K562 (cell line): ENCODE measurements at regions not wholly inside any gene's neighbourhood (a gene's known extent, or its start where the extent isn't known, plus 50 kb on each side); places are given as distances from the start of the nearest gene placed in this dataset.

ENCODE experiments used
- ATAC-seq: fragments of 200-7000 bp; cut with Tn5 transposase; 3 replicates; pipeline ENCODE4 v1.9.1; 2020; ENCODE audit warnings: moderate library complexity
- BruUV-seq: library from RNA; stranded (reverse); fragments of 400-500 nt; replicated peaks from 2 replicates; lab custom pipeline; 2021; lab: Mats Ljungman, UMichigan
- CTCF ChIA-PET: fragments of 300-600 bp; formaldehyde crosslinking; extraction: SDS; loops from one replicate; lab custom pipeline; 2021; ENCODE audit warnings: low intra/inter-chr PET ratio; lab: Yijun Ruan, JAX
- POLR2A ChIA-PET: fragments of 300-600, 350-650 bp; sonication (Branson Sonifier 250); formaldehyde crosslinking; extraction: SDS; loops from one replicate; lab custom pipeline; 2021; ENCODE audit warnings: antibody characterized with exemption, inconsistent platforms; lab: Yijun Ruan, JAX
- DNase-seq, 4 experiments: peaks; one replicate each; pipeline versions ENCODE4 v3.0.0 to v3.0.0-alpha.2; 2011 to 2018; ENCODE audit warnings: low spot score in 3 of 4, mixed read lengths in 3 of 4; ENCODE audit errors: extremely low read depth in 1 of 4
- FAIRE-seq: peaks from 2 replicates; lab custom pipeline; 2011; peaks lifted over from hg19 to GRCh38; lab: Jason Lieb, UNC
- H2AFZ ChIP-seq: 2 replicates; pipeline ENCODE4 v1.6.0; 2011; ENCODE audit warnings: low read depth, low read length, control low read depth, inconsistent platforms
- H3K27ac ChIP-seq: fragments of 200-600 bp; 3 replicates; pipeline ENCODE4 v1.8.0; 2011; ENCODE audit warnings: low read depth, mild to moderate bottlenecking, control low read depth, inconsistent platforms, low read length, moderate library complexity, mixed read lengths; ENCODE audit errors: extremely low read depth
- H3K27me3 ChIP-seq, 2 experiments: fragments of 300-600 bp in 1 of 2; 2 replicates in 1 of 2; 3 replicates in 1 of 2; pipeline versions ENCODE4 v1.6.0 to v1.8.0; 2011; ENCODE audit warnings: inconsistent platforms in 2 of 2, low read length in 2 of 2, mild to moderate bottlenecking in 1 of 2, mixed read lengths in 1 of 2, moderate library complexity in 1 of 2; ENCODE audit not compliant: control insufficient read depth in 2 of 2, insufficient read depth in 2 of 2
- H3K36me3 ChIP-seq: fragments of 300-600 bp; 3 replicates; pipeline ENCODE4 v1.8.0; 2011; ENCODE audit warnings: mild to moderate bottlenecking, low read length, inconsistent platforms; ENCODE audit not compliant: control insufficient read depth, insufficient read depth
- H3K4me1 ChIP-seq, 2 experiments: fragments of 200-600 bp in 1 of 2; replicated peaks in 1 of 2; 2 replicates in 1 of 2; 3 replicates in 1 of 2; pipeline versions ENCODE4 v1.5.1 to v1.8.0; 2011; ENCODE audit warnings: inconsistent platforms in 2 of 2, low read length in 2 of 2, mild to moderate bottlenecking in 1 of 2, mixed read lengths in 1 of 2, moderate library complexity in 1 of 2; ENCODE audit not compliant: control insufficient read depth in 2 of 2, insufficient read depth in 2 of 2
- H3K4me2 ChIP-seq: 2 replicates; pipeline ENCODE4 v1.6.1; 2011; ENCODE audit warnings: low read length, control low read depth, inconsistent platforms, mixed read lengths; ENCODE audit not compliant: insufficient read depth
- H3K4me3 ChIP-seq: fragments of 200-600 bp; sonication (generic), shearing (Covaris generic); 2 replicates; pipeline ENCODE4 v1.5.1; 2016; ENCODE audit warnings: control low read depth, inconsistent platforms
- H3K79me2 ChIP-seq: fragments of 200-600 bp; 3 replicates; pipeline ENCODE4 v1.8.0; 2011; ENCODE audit warnings: low read length, inconsistent platforms; ENCODE audit not compliant: control insufficient read depth, insufficient read depth
- H3K9ac ChIP-seq, 2 experiments: 2 replicates each; pipeline versions ENCODE4 v1.6.0 to v1.6.1; 2011; ENCODE audit warnings: low read depth in 2 of 2, low read length in 2 of 2, control low read depth in 1 of 2, inconsistent platforms in 1 of 2, mild to moderate bottlenecking in 1 of 2, mixed read lengths in 1 of 2; ENCODE audit not compliant: insufficient read depth in 1 of 2
- H3K9me1 ChIP-seq: one replicate; pipeline ENCODE4 v1.6.0; 2011; ENCODE audit warnings: inconsistent platforms, mild to moderate bottlenecking, low read length, moderate library complexity; ENCODE audit not compliant: control insufficient read depth, insufficient read depth
- H3K9me3 ChIP-seq: replicated peaks from 2 replicates; pipeline ENCODE4 v1.5.1; 2011; ENCODE audit warnings: low read depth, low read length, inconsistent platforms; ENCODE audit not compliant: control insufficient read depth, insufficient read depth
- H4K20me1 ChIP-seq: replicated peaks from 2 replicates; pipeline ENCODE4 v1.6.1; 2011; ENCODE audit warnings: low read length, inconsistent platforms, mixed read lengths; ENCODE audit not compliant: control insufficient read depth, insufficient read depth
- CBX5 ChIP-seq: IDR thresholded peaks from 2 replicates; pipeline ENCODE4 v1.6.1; 2014; ENCODE audit warnings: low read depth, borderline replicate concordance
- GATAD2B ChIP-seq: fragments of 450-650 bp; IDR thresholded peaks from 2 replicates; pipeline ENCODE4 v1.6.1; 2017; ENCODE audit warnings: mild to moderate bottlenecking, borderline replicate concordance
- NFYB ChIP-seq: IDR thresholded peaks from 2 replicates; pipeline ENCODE4 v1.6.1; 2011; ENCODE audit warnings: mild to moderate bottlenecking, moderate library complexity; ENCODE audit not compliant: insufficient read length; ENCODE audit errors: extremely low read depth
- TARDBP ChIP-seq: fragments of 450-650 bp; IDR thresholded peaks from 2 replicates; pipeline ENCODE4 v1.6.1; 2016
- ZNF217 ChIP-seq: sonication (generic); formaldehyde crosslinking; IDR thresholded peaks from 2 replicates; pipeline ENCODE4 v1.8.0; 2022; ENCODE audit warnings: mild to moderate bottlenecking, missing genetic modification reagents
- ZNF224 ChIP-seq: sonication (generic); formaldehyde crosslinking; IDR thresholded peaks from 2 replicates; pipeline ENCODE4 v1.8.0; 2022; ENCODE audit warnings: mild to moderate bottlenecking, missing genetic modification reagents
- ZNF584 ChIP-seq: fragments of 200-800 bp; sonication (Bioruptor generic); IDR thresholded peaks from 2 replicates; pipeline ENCODE4 v1.6.1; 2016; ENCODE audit warnings: low read depth, mild to moderate bottlenecking, missing genetic modification characterization, missing compliant biosample characterization
- ZNF707 ChIP-seq: fragments of 250-450 bp; sonication (Bioruptor Pico); conservative IDR thresholded peaks from 2 replicates; pipeline ENCODE4 v1.8.0; 2022; ENCODE audit warnings: inconsistent platforms, mild to moderate bottlenecking, moderate library complexity
- ZNF717 ChIP-seq: fragments of 250-450 bp; sonication (Bioruptor Pico); IDR thresholded peaks from 2 replicates; pipeline ENCODE4 v1.5.0; 2021
- WGBS: fragments of 100-300 bp; shearing (Covaris generic); methylation state at CpG from one replicate; pipeline ENCODE4 v1.1.6; 2016; ENCODE audit warnings: low coverage, mixed read lengths; ENCODE audit not compliant: insufficient coverage; ENCODE audit errors: missing lambda C conversion rate; 5-methylcytosine and 5-hydroxymethylcytosine counted together
- in situ Hi-C: fragments of 300-500 bp; cut with MboI; formaldehyde crosslinking; loops from 4 replicates; pipeline ENCODE4 v1.15.0; 2018; ENCODE audit warnings: inconsistent platforms, mixed read lengths
- intact Hi-C: fragments of 100-400 bp; cut with micrococcal nuclease; formaldehyde crosslinking; loops from 2 replicates; pipeline ENCODE4 v1.14.2; 2022
- TF ChIP-seq, protein P1 (sequence below): fragments of 250-450 bp; sonication (Bioruptor Pico); IDR thresholded peaks from 2 replicates; pipeline ENCODE4 v1.9.0; 2021; ENCODE audit warnings: mild to moderate bottlenecking, inconsistent platforms
- TF ChIP-seq, protein P2 (sequence below): fragments of 250-450 bp; sonication (Bioruptor Pico); IDR thresholded peaks from 2 replicates; pipeline ENCODE4 v1.5.0; 2020; ENCODE audit warnings: mild to moderate bottlenecking

DNA sequence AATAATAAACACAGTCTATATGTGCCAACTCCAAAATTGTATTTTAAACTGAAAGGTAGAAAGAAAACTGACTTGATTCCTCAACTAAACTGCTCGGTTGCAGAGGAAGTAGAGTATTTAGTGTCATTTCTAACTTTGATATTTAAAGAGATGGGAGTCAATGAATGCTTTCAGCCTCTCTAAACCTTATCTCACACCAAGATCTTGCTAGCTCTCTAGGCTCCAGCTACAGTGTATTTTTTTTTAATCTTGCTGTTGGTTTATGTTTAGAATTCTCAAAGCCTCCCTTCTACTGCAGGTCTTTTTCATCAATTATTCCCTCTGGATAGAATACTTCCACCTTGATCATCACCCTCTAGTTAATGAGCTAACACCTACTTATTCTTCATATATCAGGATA lies 419.4 kb upstream of the ZNF462 start:
- no peak for FAIRE-seq
- in situ Hi-C loops: no loop called here
- H3K27me3 ChIP-seq: no peaks in the 10 kb centered on the region

More for the DNA sequence above, 419.4 kb upstream of the ZNF462 start:
- H3K9ac ChIP-seq: no peak overlapping the region
- ATAC-seq (no peak), DNase-seq (no peak)
- H3K36me3 ChIP-seq: no peaks in the 10 kb centered on the region
- CTCF ChIA-PET: no interaction called here
- WGBS: 10% methylated on average over 1 of the region's 1 CpG
- POLR2A ChIA-PET: no interaction called here
- TF ChIP-seq ZNF717 (no peak), NFYB (no peak), ZNF224 (CRISPR knock-in tag) (no peak), TARDBP (no peak), ZNF707 (CRISPR knock-in tag) (no peak), ZNF584 (CRISPR knock-in tag) (no peak), CBX5 (no peak), GATAD2B (no peak), ZNF217 (CRISPR knock-in tag) (no peak)
- TF ChIP-seq, protein P1, sequence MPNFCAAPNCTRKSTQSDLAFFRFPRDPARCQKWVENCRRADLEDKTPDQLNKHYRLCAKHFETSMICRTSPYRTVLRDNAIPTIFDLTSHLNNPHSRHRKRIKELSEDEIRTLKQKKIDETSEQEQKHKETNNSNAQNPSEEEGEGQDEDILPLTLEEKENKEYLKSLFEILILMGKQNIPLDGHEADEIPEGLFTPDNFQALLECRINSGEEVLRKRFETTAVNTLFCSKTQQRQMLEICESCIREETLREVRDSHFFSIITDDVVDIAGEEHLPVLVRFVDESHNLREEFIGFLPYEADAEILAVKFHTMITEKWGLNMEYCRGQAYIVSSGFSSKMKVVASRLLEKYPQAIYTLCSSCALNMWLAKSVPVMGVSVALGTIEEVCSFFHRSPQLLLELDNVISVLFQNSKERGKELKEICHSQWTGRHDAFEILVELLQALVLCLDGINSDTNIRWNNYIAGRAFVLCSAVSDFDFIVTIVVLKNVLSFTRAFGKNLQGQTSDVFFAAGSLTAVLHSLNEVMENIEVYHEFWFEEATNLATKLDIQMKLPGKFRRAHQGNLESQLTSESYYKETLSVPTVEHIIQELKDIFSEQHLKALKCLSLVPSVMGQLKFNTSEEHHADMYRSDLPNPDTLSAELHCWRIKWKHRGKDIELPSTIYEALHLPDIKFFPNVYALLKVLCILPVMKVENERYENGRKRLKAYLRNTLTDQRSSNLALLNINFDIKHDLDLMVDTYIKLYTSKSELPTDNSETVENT: no peak
- TF ChIP-seq, protein P2, sequence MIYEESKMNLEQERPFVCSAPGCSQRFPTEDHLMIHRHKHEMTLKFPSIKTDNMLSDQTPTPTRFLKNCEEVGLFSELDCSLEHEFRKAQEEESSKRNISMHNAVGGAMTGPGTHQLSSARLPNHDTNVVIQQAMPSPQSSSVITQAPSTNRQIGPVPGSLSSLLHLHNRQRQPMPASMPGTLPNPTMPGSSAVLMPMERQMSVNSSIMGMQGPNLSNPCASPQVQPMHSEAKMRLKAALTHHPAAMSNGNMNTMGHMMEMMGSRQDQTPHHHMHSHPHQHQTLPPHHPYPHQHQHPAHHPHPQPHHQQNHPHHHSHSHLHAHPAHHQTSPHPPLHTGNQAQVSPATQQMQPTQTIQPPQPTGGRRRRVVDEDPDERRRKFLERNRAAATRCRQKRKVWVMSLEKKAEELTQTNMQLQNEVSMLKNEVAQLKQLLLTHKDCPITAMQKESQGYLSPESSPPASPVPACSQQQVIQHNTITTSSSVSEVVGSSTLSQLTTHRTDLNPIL (CRISPR knock-in tag): no peak
- no peak overlapping the region for H2AFZ ChIP-seq
- no peaks in the 10 kb centered on the region for H3K9me1 ChIP-seq
- no TSS peak for BruUV-seq
- H3K4me3 ChIP-seq: no peak overlapping the region
- H3K27ac ChIP-seq: no peak overlapping the region
- no peaks in the 10 kb centered on the region for H4K20me1 ChIP-seq
- no peaks in the 10 kb centered on the region for H3K9me3 ChIP-seq
- no peaks in the 10 kb centered on the region for H3K79me2 ChIP-seq
- intact Hi-C loops: no loop called here
- no peaks in the 10 kb centered on the region for H3K4me1 ChIP-seq
- H3K4me2 ChIP-seq: no peak overlapping the region
